ENCODE measurements at regions not wholly inside any gene's neighbourhood (a gene's known extent, or its start where the extent isn't known, plus 50 kb on each side); places are given as distances from the start of the nearest gene placed in this dataset.

- no peak overlapping the region for H2AFZ ChIP-seq
These were observed 1029.8 kb downstream of the DIAPH3 start for GRCh38 chr13:59133903-59134302.

GRCh38 chr13:59144700-59145099 lies 1019.0 kb downstream of the DIAPH3 start:
- BruUV-seq (replicated peaks): no TSS peak
- H3K9me3 ChIP-seq (ENCODE audit: insufficient read depth, low read depth): no peaks in the 10 kb centered on the region
- no peak overlapping the region for H3K4me2 ChIP-seq
- no peak overlapping the region for H3K4me3 ChIP-seq
- no peaks in the 10 kb centered on the region for H4K20me1 ChIP-seq (ENCODE audit: insufficient read depth)
- no peaks in the 10 kb centered on the region for H3K36me3 ChIP-seq (ENCODE audit: low read depth)
- no peak overlapping the region for H3K27ac ChIP-seq
- H3K9me2 ChIP-seq (ENCODE audit: insufficient read depth): no peaks in the 10 kb centered on the region
- intact Hi-C loops (cut with micrococcal nuclease; ENCODE audit: unreplicated experiment): no loop called here
- H2AFZ ChIP-seq: no peak overlapping the region
- ChIA-PET CTCF (no interaction called here), POLR2A (ENCODE audit: unreplicated experiment) (no interaction called here)
- DNase-seq: no peak
- no peaks in the 10 kb centered on the region for H3K4me1 ChIP-seq (replicated peaks; ENCODE audit: insufficient read depth)
- H3F3A ChIP-seq (ENCODE audit: insufficient read depth, low read depth): no peaks in the 10 kb centered on the region
- no peaks in the 10 kb centered on the region for H3K79me2 ChIP-seq (ENCODE audit: low read depth)
- no peaks in the 10 kb centered on the region for H3K27me3 ChIP-seq (ENCODE audit: insufficient read depth, low read depth)
- TF ChIP-seq EZH2 (IDR thresholded peaks at IDR 0.05; ENCODE audit: low read depth) (no peak), CTCF (conservative IDR thresholded peaks at IDR 0.05) (no peak)

More at GRCh38 chr13:59133903-59134302, 1029.8 kb downstream of the DIAPH3 start:
- no TSS peak for BruUV-seq (replicated peaks)
- CTCF ChIA-PET: no interaction called here
- Histone ChIP-seq H3K36me3 (ENCODE audit: low read depth) (no peaks in the 10 kb centered on the region), H3K27me3 (ENCODE audit: insufficient read depth, low read depth) (no peaks in the 10 kb centered on the region), H3K4me3 (no peak overlapping the region), H3K79me2 (ENCODE audit: low read depth) (no peaks in the 10 kb centered on the region), H3K4me2 (no peak overlapping the region), H3F3A (ENCODE audit: insufficient read depth, low read depth) (no peaks in the 10 kb centered on the region), H3K9me2 (ENCODE audit: insufficient read depth) (no peaks in the 10 kb centered on the region), H3K4me1 (replicated peaks; ENCODE audit: insufficient read depth) (no peaks in the 10 kb centered on the region), H4K20me1 (ENCODE audit: insufficient read depth) (no peaks in the 10 kb centered on the region), H3K9me3 (ENCODE audit: insufficient read depth, low read depth) (no peaks in the 10 kb centered on the region), H3K27ac (no peak overlapping the region)
- TF ChIP-seq EZH2 (IDR thresholded peaks at IDR 0.05; ENCODE audit: low read depth) (no peak), CTCF (conservative IDR thresholded peaks at IDR 0.05) (no peak)
- DNase-seq: no peak
- POLR2A ChIA-PET (ENCODE audit: unreplicated experiment): no interaction called here
- intact Hi-C loops (cut with micrococcal nuclease; ENCODE audit: unreplicated experiment): no loop called here

- intact Hi-C loops (cut with micrococcal nuclease; ENCODE audit: unreplicated experiment): no loop called here
- Histone ChIP-seq H3K4me2 (no peak overlapping the region), H4K20me1 (ENCODE audit: insufficient read depth) (no peaks in the 10 kb centered on the region), H3K79me2 (ENCODE audit: low read depth) (no peaks in the 10 kb centered on the region), H3K4me3 (no peak overlapping the region), H3K27me3 (ENCODE audit: insufficient read depth, low read depth) (no peaks in the 10 kb centered on the region), H3K27ac (no peak overlapping the region), H3K36me3 (ENCODE audit: low read depth) (no peaks in the 10 kb centered on the region), H3K4me1 (replicated peaks; ENCODE audit: insufficient read depth) (no peaks in the 10 kb centered on the region), H3F3A (ENCODE audit: insufficient read depth, low read depth) (no peaks in the 10 kb centered on the region), H3K9me2 (ENCODE audit: insufficient read depth) (no peaks in the 10 kb centered on the region), H2AFZ (no peak overlapping the region), H3K9me3 (ENCODE audit: insufficient read depth, low read depth) (no peaks in the 10 kb centered on the region)
- no TSS peak for BruUV-seq (replicated peaks)
- CTCF ChIA-PET: no interaction called here
- POLR2A ChIA-PET (ENCODE audit: unreplicated experiment): no interaction called here
- TF ChIP-seq EZH2 (IDR thresholded peaks at IDR 0.05; ENCODE audit: low read depth) (no peak), CTCF (conservative IDR thresholded peaks at IDR 0.05) (no peak)
- DNase-seq: no peak
These were observed 1018.3 kb downstream of the DIAPH3 start for GRCh38 chr13:59145381-59145780.
